Hematopoietic multipotent progenitor cell treated with erythropoietin and hydrocortisone succinate and interleukin-3 and kit ligand, for 6 days (in vitro differentiated cells): ENCODE measurements at regions not wholly inside any gene's neighbourhood (a gene's known extent, or its start where the extent isn't known, plus 50 kb on each side); places are given as distances from the start of the nearest gene placed in this dataset.
A peak's percentile ranks its signal among the peaks of the same experiment; 100 is the strongest.
"Not testable (repeated sequence)": the region's sequence is repeated elsewhere in the genome, so short reads cannot be mapped to it uniquely, and the experiment has no call there.

ENCODE experiments used
- DNase-seq: peaks from one replicate; pipeline ENCODE4 v3.0.0-alpha.2; 2015

GRCh38 chr22:16730894-16731293 is 94.3 kb downstream of the XKR3 start:
- DNase-seq: not testable (repeated sequence)

GRCh38 chr22:16727491-16727890 is 97.7 kb downstream of the XKR3 start:
- not testable (repeated sequence) for DNase-seq

GRCh38 chr22:16723241-16723640 is 102.0 kb downstream of the XKR3 start:
- not testable (repeated sequence) for DNase-seq

GRCh38 chr22:16722564-16722963 is 102.6 kb downstream of the XKR3 start:
- DNase-seq: peak; percentile 31

GRCh38 chr22:16721961-16722360 is 103.2 kb downstream of the XKR3 start:
- DNase-seq: peak; percentile 57

GRCh38 chr22:16717699-16718558 is 107.3 kb downstream of the XKR3 start:
- DNase-seq: no peak

- not testable (repeated sequence) for DNase-seq
These were observed 110.6 kb downstream of the XKR3 start for GRCh38 chr22:16714568-16714967.

GRCh38 chr22:16702318-16702870 is 109.8 kb upstream of the CCT8L2 start:
- not testable (repeated sequence) for DNase-seq

GRCh38 chr22:16700390-16700789 is 107.8 kb upstream of the CCT8L2 start:
- not testable (repeated sequence) for DNase-seq

GRCh38 chr22:16699326-16699725 is 106.7 kb upstream of the CCT8L2 start:
- no peak for DNase-seq

- DNase-seq: not testable (repeated sequence)
These were observed 105.0 kb upstream of the CCT8L2 start for GRCh38 chr22:16697492-16698044.

- not testable (repeated sequence) for DNase-seq
These were observed 104.3 kb upstream of the CCT8L2 start for GRCh38 chr22:16696900-16697299.

- no peak for DNase-seq
These were observed 102.7 kb upstream of the CCT8L2 start for GRCh38 chr22:16695261-16695660.

GRCh38 chr22:16693747-16694146 is 101.1 kb upstream of the CCT8L2 start:
- not testable (repeated sequence) for DNase-seq

GRCh38 chr22:16689358-16689757 is 96.7 kb upstream of the CCT8L2 start:
- DNase-seq: not testable (repeated sequence)

GRCh38 chr22:16681290-16681689 is 88.7 kb upstream of the CCT8L2 start:
- DNase-seq: not testable (repeated sequence)

- not testable (repeated sequence) for DNase-seq
These were observed 87.7 kb upstream of the CCT8L2 start for GRCh38 chr22:16680209-16680899.

GRCh38 chr22:16679191-16679834 is 86.7 kb upstream of the CCT8L2 start:
- not testable (repeated sequence) for DNase-seq

GRCh38 chr22:16673433-16673832 is 80.8 kb upstream of the CCT8L2 start:
- not testable (repeated sequence) for DNase-seq

GRCh38 chr22:16665610-16666009 is 73.0 kb upstream of the CCT8L2 start:
- not testable (repeated sequence) for DNase-seq

- DNase-seq: not testable (repeated sequence)
These were observed 69.7 kb upstream of the CCT8L2 start for GRCh38 chr22:16662330-16662729.

- not testable (repeated sequence) for DNase-seq
These were observed 68.4 kb upstream of the CCT8L2 start for GRCh38 chr22:16660989-16661388.

- DNase-seq: not testable (repeated sequence)
These were observed 68.0 kb upstream of the CCT8L2 start for GRCh38 chr22:16660570-16660969.
